ENCODE measurements at regions not wholly inside any gene's neighbourhood (a gene's known extent, or its start where the extent isn't known, plus 50 kb on each side); places are given as distances from the start of the nearest gene placed in this dataset.

DNA sequence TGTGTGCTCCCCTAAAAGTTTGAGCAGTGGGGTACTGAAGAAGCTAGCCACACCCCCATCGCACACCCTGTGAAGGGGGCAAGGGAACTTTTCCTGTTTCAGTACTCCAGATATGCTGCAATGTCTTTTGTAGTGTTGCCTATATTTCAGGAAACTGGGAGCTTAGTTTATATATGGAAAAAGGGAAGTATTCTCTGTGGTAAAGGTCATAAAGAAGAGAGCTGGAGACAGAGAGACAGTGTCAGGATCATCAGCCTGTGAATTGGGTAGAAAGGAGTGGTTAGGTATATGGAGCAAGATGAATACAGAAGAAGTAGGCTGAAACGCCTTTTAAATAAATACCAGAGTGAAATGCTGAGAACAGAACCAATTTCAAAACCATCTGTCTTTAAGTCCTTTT, 82.2 kb upstream of the C9orf72 start:
- DNase-seq (no peak), ATAC-seq (replicated peaks in 1 of 4) (no peak)
- no peaks in the 10 kb centered on the region for H3K27me3 ChIP-seq (replicated peaks in 1 of 2; ENCODE audit: control insufficient read depth in 2 of 2, extremely low read depth in 1 of 2, insufficient read depth in 2 of 2, low read length in 1 of 2)
- H3K4me1 Mint-ChIP-seq: no peaks in the 10 kb centered on the region
- no peaks in the 10 kb centered on the region for H3K4me1 ChIP-seq (ENCODE audit: control insufficient read depth in 1 of 2, extremely low read depth in 1 of 2, insufficient read depth in 2 of 2, low read length in 2 of 2)
- no peaks in the 10 kb centered on the region for H3K36me3 ChIP-seq (ENCODE audit: control insufficient read depth in 2 of 2, extremely low read depth in 1 of 2, insufficient read depth in 1 of 2, low read length in 1 of 2)
- H3K4me3 Mint-ChIP-seq: no peak overlapping the region
- H3K4me3 ChIP-seq (ENCODE audit: control insufficient read depth in 1 of 2, extremely low read depth in 1 of 2, low read length in 1 of 2): no peak overlapping the region
- H3K27ac Mint-ChIP-seq: no peak overlapping the region
- POLR2A ChIA-PET: no interaction called here
- no peaks in the 10 kb centered on the region for H3K36me3 Mint-ChIP-seq
- H3K27ac ChIP-seq (ENCODE audit: low read length): no peak overlapping the region
- CTCF ChIA-PET: no interaction called here
- H3K9me3 Mint-ChIP-seq: peaks cover 0 to 5% (median 0%) of the 10 kb centered on the region in 3 donors
- H3K9me3 ChIP-seq: no peaks in the 10 kb centered on the region
- no peaks in the 10 kb centered on the region for H3K27me3 Mint-ChIP-seq
- WGBS (ENCODE audit: insufficient coverage): no CpG with 5 or more reads among the region's 2 CpGs

- POLR2A ChIA-PET: interaction anchor here in 1 of 2 donors (0.7 kb wide), 1 partner anchor 20 kb away, joined by 5 read pairs; no protein-coding TSS in a partner anchor
- no peaks in the 10 kb centered on the region for H3K36me3 Mint-ChIP-seq
- DNase-seq (no peak), ATAC-seq (replicated peaks in 1 of 4) (no peak)
- Histone ChIP-seq H3K27me3 (replicated peaks in 1 of 2; ENCODE audit: control insufficient read depth in 2 of 2, extremely low read depth in 1 of 2, insufficient read depth in 2 of 2, low read length in 1 of 2) (no peaks in the 10 kb centered on the region), H3K4me1 (ENCODE audit: control insufficient read depth in 1 of 2, extremely low read depth in 1 of 2, insufficient read depth in 2 of 2, low read length in 2 of 2) (no peaks in the 10 kb centered on the region), H3K36me3 (ENCODE audit: control insufficient read depth in 2 of 2, extremely low read depth in 1 of 2, insufficient read depth in 1 of 2, low read length in 1 of 2) (no peaks in the 10 kb centered on the region), H3K27ac (ENCODE audit: low read length) (no peak overlapping the region), H3K4me3 (ENCODE audit: control insufficient read depth in 1 of 2, extremely low read depth in 1 of 2, low read length in 1 of 2) (no peak overlapping the region), H3K9me3 (no peaks in the 10 kb centered on the region)
- no peaks in the 10 kb centered on the region for H3K4me1 Mint-ChIP-seq
- peaks cover 0 to 3% of the 10 kb centered on the region in 2 donors for H3K27me3 Mint-ChIP-seq
- CTCF ChIA-PET: no interaction called here
- peaks cover 0 to 5% (median 0%) of the 10 kb centered on the region in 3 donors for H3K9me3 Mint-ChIP-seq
- no peak overlapping the region for H3K27ac Mint-ChIP-seq
- H3K4me3 Mint-ChIP-seq: no peak overlapping the region
- WGBS (ENCODE audit: insufficient coverage): 86% methylated on average over 1 of the region's 4 CpGs
These were observed 85.7 kb upstream of the C9orf72 start for GRCh38 chr9:27659001-27659400.

- peaks cover 0 to 5% (median 0%) of the 10 kb centered on the region in 3 donors for H3K9me3 Mint-ChIP-seq
- Histone ChIP-seq H3K27me3 (replicated peaks in 1 of 2; ENCODE audit: control insufficient read depth in 2 of 2, extremely low read depth in 1 of 2, insufficient read depth in 2 of 2, low read length in 1 of 2) (no peaks in the 10 kb centered on the region), H3K36me3 (ENCODE audit: control insufficient read depth in 2 of 2, extremely low read depth in 1 of 2, insufficient read depth in 1 of 2, low read length in 1 of 2) (no peaks in the 10 kb centered on the region), H3K4me1 (ENCODE audit: control insufficient read depth in 1 of 2, extremely low read depth in 1 of 2, insufficient read depth in 2 of 2, low read length in 2 of 2) (no peaks in the 10 kb centered on the region), H3K27ac (ENCODE audit: low read length) (no peak overlapping the region), H3K4me3 (ENCODE audit: control insufficient read depth in 1 of 2, extremely low read depth in 1 of 2, low read length in 1 of 2) (no peak overlapping the region), H3K9me3 (no peaks in the 10 kb centered on the region)
- ATAC-seq (replicated peaks in 1 of 4) (no peak), DNase-seq (no peak)
- H3K27me3 Mint-ChIP-seq: peaks cover 6 to 9% of the 10 kb centered on the region in 2 donors
- H3K4me1 Mint-ChIP-seq: no peaks in the 10 kb centered on the region
- ChIA-PET CTCF (no interaction called here), POLR2A (no interaction called here)
- no peak overlapping the region for H3K4me3 Mint-ChIP-seq
- H3K36me3 Mint-ChIP-seq: no peaks in the 10 kb centered on the region
- WGBS (ENCODE audit: insufficient coverage): 79% methylated on average over 3 of the region's 3 CpGs
- H3K27ac Mint-ChIP-seq: no peak overlapping the region
These were observed 86.3 kb upstream of the C9orf72 start for GRCh38 chr9:27659571-27659970.

- H3K9me3 Mint-ChIP-seq: peaks cover 0 to 5% (median 0%) of the 10 kb centered on the region in 3 donors
- no peaks in the 10 kb centered on the region for H3K36me3 Mint-ChIP-seq
- H3K27me3 Mint-ChIP-seq: peaks cover 6 to 9% of the 10 kb centered on the region in 2 donors
- Histone ChIP-seq H3K27me3 (replicated peaks in 1 of 2; ENCODE audit: control insufficient read depth in 2 of 2, extremely low read depth in 1 of 2, insufficient read depth in 2 of 2, low read length in 1 of 2) (no peaks in the 10 kb centered on the region), H3K9me3 (no peaks in the 10 kb centered on the region), H3K27ac (ENCODE audit: low read length) (no peak overlapping the region), H3K4me1 (ENCODE audit: control insufficient read depth in 1 of 2, extremely low read depth in 1 of 2, insufficient read depth in 2 of 2, low read length in 2 of 2) (no peaks in the 10 kb centered on the region), H3K4me3 (ENCODE audit: control insufficient read depth in 1 of 2, extremely low read depth in 1 of 2, low read length in 1 of 2) (no peak overlapping the region), H3K36me3 (ENCODE audit: control insufficient read depth in 2 of 2, extremely low read depth in 1 of 2, insufficient read depth in 1 of 2, low read length in 1 of 2) (no peaks in the 10 kb centered on the region)
- no peaks in the 10 kb centered on the region for H3K4me1 Mint-ChIP-seq
- no CpG with 5 or more reads among the region's 4 CpGs for WGBS (ENCODE audit: insufficient coverage)
- no peak overlapping the region for H3K4me3 Mint-ChIP-seq
- DNase-seq: no peak
- ChIA-PET CTCF (interaction anchor here in 1 of 2 donors (0.6 kb wide), 1 partner anchor 316 kb away, joined by 3 read pairs; no protein-coding TSS in a partner anchor), POLR2A (no interaction called here)
- no peak overlapping the region for H3K27ac Mint-ChIP-seq
- ATAC-seq (replicated peaks in 1 of 4): no peak
These were observed 86.9 kb upstream of the C9orf72 start for GRCh38 chr9:27660148-27660547.

DNA sequence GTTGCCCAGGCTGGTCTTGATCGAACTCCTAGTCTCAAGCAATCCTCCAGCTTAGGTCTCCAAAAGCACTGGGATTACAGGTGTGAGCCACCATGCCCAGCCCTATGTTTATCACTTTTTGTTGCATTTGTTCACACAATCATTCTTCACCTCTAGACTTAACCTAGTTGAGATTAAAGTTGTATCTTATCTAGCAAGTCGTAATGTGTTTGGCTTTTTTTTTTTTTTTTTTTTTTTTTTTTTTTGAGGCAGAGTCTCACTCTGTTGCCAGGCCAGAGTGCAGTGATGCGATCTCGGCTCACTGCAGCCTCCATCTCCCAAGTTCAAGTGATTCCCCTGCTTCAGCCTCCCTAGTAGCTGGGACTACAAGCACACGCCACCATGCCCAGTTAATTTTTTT, 90.2 kb upstream of the C9orf72 start:
- WGBS (ENCODE audit: insufficient coverage): no CpG with 5 or more reads among the region's 5 CpGs
- no peak overlapping the region for H3K4me3 Mint-ChIP-seq
- peaks cover 10 to 12% of the 10 kb centered on the region in 2 donors for H3K27me3 Mint-ChIP-seq
- DNase-seq: no peak
- H3K36me3 Mint-ChIP-seq: no peaks in the 10 kb centered on the region
- ATAC-seq (replicated peaks in 1 of 4): no peak
- Histone ChIP-seq H3K9me3 (no peaks in the 10 kb centered on the region), H3K36me3 (ENCODE audit: control insufficient read depth in 2 of 2, extremely low read depth in 1 of 2, insufficient read depth in 1 of 2, low read length in 1 of 2) (no peaks in the 10 kb centered on the region), H3K27me3 (replicated peaks in 1 of 2; ENCODE audit: control insufficient read depth in 2 of 2, extremely low read depth in 1 of 2, insufficient read depth in 2 of 2, low read length in 1 of 2) (no peaks in the 10 kb centered on the region), H3K4me3 (ENCODE audit: control insufficient read depth in 1 of 2, extremely low read depth in 1 of 2, low read length in 1 of 2) (no peak overlapping the region), H3K4me1 (ENCODE audit: control insufficient read depth in 1 of 2, extremely low read depth in 1 of 2, insufficient read depth in 2 of 2, low read length in 2 of 2) (no peaks in the 10 kb centered on the region), H3K27ac (ENCODE audit: low read length) (no peak overlapping the region)
- H3K9me3 Mint-ChIP-seq: no peaks in the 10 kb centered on the region
- POLR2A ChIA-PET: no interaction called here
- CTCF ChIA-PET: no interaction called here
- H3K27ac Mint-ChIP-seq: no peak overlapping the region
- H3K4me1 Mint-ChIP-seq: peaks cover 0 to 4% (median 0%) of the 10 kb centered on the region in 3 donors

GRCh38 chr9:27664121-27664779, 91.0 kb upstream of the C9orf72 start:
- 53% methylated on average over 4 of the region's 7 CpGs for WGBS (ENCODE audit: insufficient coverage)
- Histone ChIP-seq H3K36me3 (ENCODE audit: control insufficient read depth in 2 of 2, extremely low read depth in 1 of 2, insufficient read depth in 1 of 2, low read length in 1 of 2) (no peaks in the 10 kb centered on the region), H3K4me3 (ENCODE audit: control insufficient read depth in 1 of 2, extremely low read depth in 1 of 2, low read length in 1 of 2) (no peak overlapping the region), H3K27me3 (replicated peaks in 1 of 2; ENCODE audit: control insufficient read depth in 2 of 2, extremely low read depth in 1 of 2, insufficient read depth in 2 of 2, low read length in 1 of 2) (no peaks in the 10 kb centered on the region), H3K9me3 (no peaks in the 10 kb centered on the region), H3K27ac (ENCODE audit: low read length) (no peak overlapping the region), H3K4me1 (ENCODE audit: control insufficient read depth in 1 of 2, extremely low read depth in 1 of 2, insufficient read depth in 2 of 2, low read length in 2 of 2) (no peaks in the 10 kb centered on the region)
- Mint-ChIP-seq H3K9me3 (no peaks in the 10 kb centered on the region), H3K36me3 (no peaks in the 10 kb centered on the region), H3K4me1 (peaks cover 0 to 4% (median 0%) of the 10 kb centered on the region in 3 donors), H3K27ac (no peak overlapping the region), H3K27me3 (peaks cover 10 to 12% of the 10 kb centered on the region in 2 donors), H3K4me3 (no peak overlapping the region)
- no peak for ATAC-seq (replicated peaks in 1 of 4)
- ChIA-PET CTCF (no interaction called here), POLR2A (no interaction called here)
- no peak for DNase-seq

DNA sequence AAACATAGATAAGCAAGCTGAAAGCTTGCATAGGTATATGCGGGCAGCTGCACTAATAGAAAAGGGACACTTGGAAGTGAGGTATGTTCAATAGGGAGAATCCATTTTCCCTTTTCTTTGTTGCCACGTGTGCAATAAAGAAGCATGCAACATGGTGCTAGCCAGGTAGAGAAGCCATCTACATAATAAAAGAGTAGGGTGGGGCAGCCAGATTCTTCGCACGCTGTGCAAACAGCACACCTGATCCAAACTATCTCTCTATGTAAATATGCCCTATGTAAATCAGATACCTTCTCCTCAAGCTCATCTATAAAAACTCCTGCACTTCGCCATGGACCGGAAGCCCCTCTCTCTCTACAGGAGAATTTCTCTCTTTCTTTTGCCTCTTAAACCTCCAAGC, 91.9 kb upstream of the C9orf72 start:
- no peaks in the 10 kb centered on the region for H3K4me1 ChIP-seq (ENCODE audit: control insufficient read depth in 1 of 2, extremely low read depth in 1 of 2, insufficient read depth in 2 of 2, low read length in 2 of 2)
- H3K27me3 Mint-ChIP-seq: peaks cover 10 to 12% of the 10 kb centered on the region in 2 donors
- POLR2A ChIA-PET: no interaction called here
- CTCF ChIA-PET: no interaction called here
- no peaks in the 10 kb centered on the region for H3K36me3 Mint-ChIP-seq
- no peak overlapping the region for H3K4me3 ChIP-seq (ENCODE audit: control insufficient read depth in 1 of 2, extremely low read depth in 1 of 2, low read length in 1 of 2)
- no peaks in the 10 kb centered on the region for H3K9me3 Mint-ChIP-seq
- H3K4me3 Mint-ChIP-seq: no peak overlapping the region
- H3K27ac Mint-ChIP-seq: no peak overlapping the region
- H3K36me3 ChIP-seq (ENCODE audit: control insufficient read depth in 2 of 2, extremely low read depth in 1 of 2, insufficient read depth in 1 of 2, low read length in 1 of 2): no peaks in the 10 kb centered on the region
- no peaks in the 10 kb centered on the region for H3K9me3 ChIP-seq
- H3K4me1 Mint-ChIP-seq: peaks cover 0 to 4% (median 0%) of the 10 kb centered on the region in 3 donors
- no peaks in the 10 kb centered on the region for H3K27me3 ChIP-seq (replicated peaks in 1 of 2; ENCODE audit: control insufficient read depth in 2 of 2, extremely low read depth in 1 of 2, insufficient read depth in 2 of 2, low read length in 1 of 2)
- ATAC-seq (replicated peaks in 1 of 4) (no peak), DNase-seq (no peak)
- 93% methylated on average over 2 of the region's 6 CpGs for WGBS (ENCODE audit: insufficient coverage)
- H3K27ac ChIP-seq (ENCODE audit: low read length): no peak overlapping the region

Measured in T-cell (primary cell).